Panc1 (cell line): ENCODE measurements at regions not wholly inside any gene's neighbourhood (a gene's known extent, or its start where the extent isn't known, plus 50 kb on each side); places are given as distances from the start of the nearest gene placed in this dataset.

Experiments
- POLR2AphosphoS5 ChIP-seq: IDR thresholded peaks from 2 replicates; pipeline ENCODE4 v1.6.1; 2012; ENCODE audit warnings: mild to moderate bottlenecking, low read depth, low read length, moderate library complexity
- REST ChIP-seq, 2 experiments: IDR thresholded peaks; 2 replicates each; pipeline ENCODE4 v1.6.1; 2011 to 2012; ENCODE audit warnings: low read depth in 2 of 2, control low read depth in 1 of 2, low read length in 1 of 2, mild to moderate bottlenecking in 1 of 2, moderate library complexity in 1 of 2; ENCODE audit not compliant: insufficient read depth in 1 of 2
- SIN3A ChIP-seq: IDR thresholded peaks from 2 replicates; pipeline ENCODE4 v1.6.1; 2012; ENCODE audit warnings: low read depth, mild to moderate bottlenecking, low read length, moderate library complexity, borderline replicate concordance; ENCODE audit not compliant: insufficient read depth
- TF ChIP-seq, protein P1 (sequence below): fragments of 450-650 bp; IDR thresholded peaks from 2 replicates; pipeline ENCODE4 v1.5.1; 2017; ENCODE audit warnings: mild to moderate bottlenecking

- TF ChIP-seq, protein P1, sequence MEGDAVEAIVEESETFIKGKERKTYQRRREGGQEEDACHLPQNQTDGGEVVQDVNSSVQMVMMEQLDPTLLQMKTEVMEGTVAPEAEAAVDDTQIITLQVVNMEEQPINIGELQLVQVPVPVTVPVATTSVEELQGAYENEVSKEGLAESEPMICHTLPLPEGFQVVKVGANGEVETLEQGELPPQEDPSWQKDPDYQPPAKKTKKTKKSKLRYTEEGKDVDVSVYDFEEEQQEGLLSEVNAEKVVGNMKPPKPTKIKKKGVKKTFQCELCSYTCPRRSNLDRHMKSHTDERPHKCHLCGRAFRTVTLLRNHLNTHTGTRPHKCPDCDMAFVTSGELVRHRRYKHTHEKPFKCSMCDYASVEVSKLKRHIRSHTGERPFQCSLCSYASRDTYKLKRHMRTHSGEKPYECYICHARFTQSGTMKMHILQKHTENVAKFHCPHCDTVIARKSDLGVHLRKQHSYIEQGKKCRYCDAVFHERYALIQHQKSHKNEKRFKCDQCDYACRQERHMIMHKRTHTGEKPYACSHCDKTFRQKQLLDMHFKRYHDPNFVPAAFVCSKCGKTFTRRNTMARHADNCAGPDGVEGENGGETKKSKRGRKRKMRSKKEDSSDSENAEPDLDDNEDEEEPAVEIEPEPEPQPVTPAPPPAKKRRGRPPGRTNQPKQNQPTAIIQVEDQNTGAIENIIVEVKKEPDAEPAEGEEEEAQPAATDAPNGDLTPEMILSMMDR = no peak
- TF ChIP-seq SIN3A = no peak
- TF ChIP-seq POLR2AphosphoS5 = no peak
- no peak for TF ChIP-seq REST (IDR thresholded peaks at IDR 0.05; ENCODE audit: insufficient read depth in 1 of 2, low read depth in 2 of 2, low read length in 1 of 2)
Measured at GRCh38 chrX:115970718-115971117, 199.8 kb upstream of the AGTR2 start.
